GM12891 (cell line): ENCODE measurements at regions not wholly inside any gene's neighbourhood (a gene's known extent, or its start where the extent isn't known, plus 50 kb on each side); places are given as distances from the start of the nearest gene placed in this dataset.
"Not testable (repeated sequence)": the region's sequence is repeated elsewhere in the genome, so short reads cannot be mapped to it uniquely, and the experiment has no call there.

Experiments
- PAX5 ChIP-seq: IDR thresholded peaks from 2 replicates; pipeline ENCODE4 v1.6.1; 2011; ENCODE audit warnings: low read length, moderate library complexity, mild to moderate bottlenecking; ENCODE audit not compliant: insufficient read depth, severe bottlenecking
- POLR2A ChIP-seq: IDR thresholded peaks from 2 replicates; pipeline ENCODE4 v1.6.1; 2011; ENCODE audit warnings: low read depth, low read length, control low read depth
- POLR2AphosphoS5 ChIP-seq: IDR thresholded peaks from 2 replicates; pipeline ENCODE4 v1.6.1; 2011; ENCODE audit warnings: low read depth, low read length, control low read depth
- POU2F2 ChIP-seq: IDR thresholded peaks from 2 replicates; pipeline ENCODE4 v1.6.1; 2011; ENCODE audit warnings: low read depth, mild to moderate bottlenecking, control low read depth, low read length, moderate library complexity
- SPI1 ChIP-seq: IDR thresholded peaks from 2 replicates; pipeline ENCODE4 v1.6.1; 2011; ENCODE audit warnings: low read depth, low read length, control low read depth
- TAF1 ChIP-seq: IDR thresholded peaks from 2 replicates; pipeline ENCODE4 v1.6.1; 2011; ENCODE audit warnings: low read depth, low read length, control low read depth

- TF ChIP-seq POLR2AphosphoS5, TAF1, POLR2A, POU2F2, SPI1, PAX5: not testable (repeated sequence)
Observed at GRCh38 chr16:73398604-73399003, 350.7 kb upstream of the ZFHX3 start.
